CD4-positive, alpha-beta T cell (primary cell): ENCODE measurements at regions not wholly inside any gene's neighbourhood (a gene's known extent, or its start where the extent isn't known, plus 50 kb on each side); places are given as distances from the start of the nearest gene placed in this dataset.

Source experiments
- ATAC-seq: fragments of 200-7000 bp; cut with Tn5 transposase; one replicate; pipeline ENCODE4 v1.10.0; 2022; ENCODE audit warnings: mild to moderate bottlenecking; ENCODE audit not compliant: poor library complexity
- CTCF ChIA-PET: fragments of 350-600 bp; sonication (Branson Sonifier 250); formaldehyde crosslinking; loops from one replicate; lab custom pipeline; 2021; ENCODE audit warnings: antibody characterized with exemption, inconsistent platforms; lab: Charles Lee
- POLR2A ChIA-PET: fragments of 350-600 bp; sonication (Branson Sonifier 250); formaldehyde crosslinking; loops from one replicate; lab custom pipeline; 2021; ENCODE audit warnings: antibody characterized with exemption, inconsistent platforms; lab: Charles Lee
- DNase-seq, 14 experiments: peaks; one replicate each; pipeline ENCODE4 v3.0.0-alpha.2; 2013 to 2020; ENCODE audit warnings: mixed read lengths in 2 of 14
- H3K27ac ChIP-seq, 2 donors: one replicate each; pipeline versions ENCODE4 v1.5.1 to v1.7.0; 2013; ENCODE audit warnings: low read length in 2 of 2, low read depth in 1 of 2, mild to moderate bottlenecking in 1 of 2
- H3K27me3 ChIP-seq, 2 experiments: 1 replicate in 1 of 2; 2 replicates in 1 of 2; pipeline versions ENCODE4 v1.6.1 to v1.7.0; 2013; ENCODE audit warnings: low read length in 2 of 2, control low read depth in 1 of 2, mild to moderate bottlenecking in 1 of 2, moderate library complexity in 1 of 2; ENCODE audit not compliant: insufficient read depth in 2 of 2, control insufficient read depth in 1 of 2
- H3K36me3 ChIP-seq: one replicate; pipeline ENCODE4 v1.6.1; 2013; ENCODE audit warnings: low read length, control low read depth; ENCODE audit not compliant: insufficient read depth
- H3K4me1 ChIP-seq: one replicate; pipeline ENCODE4 v1.6.1; 2013; ENCODE audit warnings: low read length, control low read depth; ENCODE audit not compliant: insufficient read depth
- H3K4me3 ChIP-seq: one replicate; pipeline ENCODE4 v1.5.1; 2013; ENCODE audit warnings: mild to moderate bottlenecking, low read length, moderate library complexity
- H3K9me3 ChIP-seq, 2 experiments: 1 replicate in 1 of 2; 2 replicates in 1 of 2; pipeline versions ENCODE4 v1.6.1 to v1.7.0; 2013; ENCODE audit warnings: low read length in 2 of 2, mild to moderate bottlenecking in 2 of 2, control low read depth in 1 of 2, moderate library complexity in 1 of 2; ENCODE audit not compliant: control insufficient read depth in 1 of 2, insufficient read depth in 1 of 2
- H3K27ac Mint-ChIP-seq: one replicate; pipeline ENCODE4 v1.8.0; 2020; ENCODE audit warnings: mixed read lengths
- H3K27me3 Mint-ChIP-seq: one replicate; pipeline ENCODE4 v1.8.0; 2021; ENCODE audit warnings: mixed read lengths
- H3K36me3 Mint-ChIP-seq: one replicate; pipeline ENCODE4 v1.8.0; 2021; ENCODE audit warnings: low read depth, mixed read lengths
- H3K4me1 Mint-ChIP-seq: one replicate; pipeline ENCODE4 v1.8.0; 2021; ENCODE audit warnings: low read depth, mixed read lengths
- H3K4me3 Mint-ChIP-seq: one replicate; pipeline ENCODE4 v1.8.0; 2020; ENCODE audit warnings: mild to moderate bottlenecking, mixed read lengths
- H3K9me3 Mint-ChIP-seq: one replicate; pipeline ENCODE4 v1.8.0; 2020; ENCODE audit warnings: mixed read lengths
- intact Hi-C, 2 experiments: fragments of 100-400 bp; cut with DNase I in 1 of 2; cut with micrococcal nuclease in 1 of 2; formaldehyde crosslinking; loops; one replicate each; pipeline versions ENCODE4 v1.15.1 to v1.9.0; 2023 to 2025; cut with DNase I, micrococcal nuclease
- TF ChIP-seq, protein P1 (sequence below): fragments of 200-600 bp; IDR thresholded peaks from one replicate; pipeline ENCODE4 v1.8.0; 2022; ENCODE audit warnings: antibody characterized with exemption, mild to moderate bottlenecking

DNA sequence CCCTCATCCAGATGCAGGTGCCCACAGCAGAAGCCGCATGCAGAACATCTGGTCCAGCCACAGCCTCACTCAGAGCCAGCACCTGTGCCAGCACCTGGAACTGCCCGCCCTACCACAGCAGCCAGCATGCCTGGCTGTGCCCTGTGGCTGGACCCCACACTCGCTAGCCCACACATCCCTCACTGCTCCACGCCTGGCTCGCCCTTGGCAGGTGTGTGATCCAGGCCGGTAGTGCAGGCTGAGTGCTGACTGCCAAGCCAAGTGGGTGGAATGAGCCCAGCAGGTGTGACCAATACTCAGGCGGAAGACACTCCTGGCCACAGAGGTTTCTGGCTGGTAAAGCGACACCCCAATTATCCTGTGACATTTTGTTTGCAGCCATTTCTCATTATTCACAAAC lies 162.4 kb upstream of the ROBO1 start:
- CTCF ChIA-PET = no interaction called here
- TF ChIP-seq, protein P1, sequence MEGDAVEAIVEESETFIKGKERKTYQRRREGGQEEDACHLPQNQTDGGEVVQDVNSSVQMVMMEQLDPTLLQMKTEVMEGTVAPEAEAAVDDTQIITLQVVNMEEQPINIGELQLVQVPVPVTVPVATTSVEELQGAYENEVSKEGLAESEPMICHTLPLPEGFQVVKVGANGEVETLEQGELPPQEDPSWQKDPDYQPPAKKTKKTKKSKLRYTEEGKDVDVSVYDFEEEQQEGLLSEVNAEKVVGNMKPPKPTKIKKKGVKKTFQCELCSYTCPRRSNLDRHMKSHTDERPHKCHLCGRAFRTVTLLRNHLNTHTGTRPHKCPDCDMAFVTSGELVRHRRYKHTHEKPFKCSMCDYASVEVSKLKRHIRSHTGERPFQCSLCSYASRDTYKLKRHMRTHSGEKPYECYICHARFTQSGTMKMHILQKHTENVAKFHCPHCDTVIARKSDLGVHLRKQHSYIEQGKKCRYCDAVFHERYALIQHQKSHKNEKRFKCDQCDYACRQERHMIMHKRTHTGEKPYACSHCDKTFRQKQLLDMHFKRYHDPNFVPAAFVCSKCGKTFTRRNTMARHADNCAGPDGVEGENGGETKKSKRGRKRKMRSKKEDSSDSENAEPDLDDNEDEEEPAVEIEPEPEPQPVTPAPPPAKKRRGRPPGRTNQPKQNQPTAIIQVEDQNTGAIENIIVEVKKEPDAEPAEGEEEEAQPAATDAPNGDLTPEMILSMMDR = no peak
- Mint-ChIP-seq H3K27ac (no peak overlapping the region), H3K4me3 (no peak overlapping the region), H3K27me3 (no peaks in the 10 kb centered on the region), H3K9me3 (peaks cover 8% of the 10 kb centered on the region), H3K4me1 (no peaks in the 10 kb centered on the region), H3K36me3 (no peaks in the 10 kb centered on the region)
- Histone ChIP-seq H3K4me3 (no peak overlapping the region), H3K4me1 (no peaks in the 10 kb centered on the region), H3K36me3 (no peaks in the 10 kb centered on the region), H3K27me3 (no peaks in the 10 kb centered on the region), H3K27ac (no peak overlapping the region), H3K9me3 (peaks cover 0 to 19% of the 10 kb centered on the region in 2 experiments)
- ATAC-seq = no peak
- POLR2A ChIA-PET = no interaction called here
- intact Hi-C loops = no loop called here
- DNase-seq = peak in 1 of 14 experiments; percentile 9

DNA sequence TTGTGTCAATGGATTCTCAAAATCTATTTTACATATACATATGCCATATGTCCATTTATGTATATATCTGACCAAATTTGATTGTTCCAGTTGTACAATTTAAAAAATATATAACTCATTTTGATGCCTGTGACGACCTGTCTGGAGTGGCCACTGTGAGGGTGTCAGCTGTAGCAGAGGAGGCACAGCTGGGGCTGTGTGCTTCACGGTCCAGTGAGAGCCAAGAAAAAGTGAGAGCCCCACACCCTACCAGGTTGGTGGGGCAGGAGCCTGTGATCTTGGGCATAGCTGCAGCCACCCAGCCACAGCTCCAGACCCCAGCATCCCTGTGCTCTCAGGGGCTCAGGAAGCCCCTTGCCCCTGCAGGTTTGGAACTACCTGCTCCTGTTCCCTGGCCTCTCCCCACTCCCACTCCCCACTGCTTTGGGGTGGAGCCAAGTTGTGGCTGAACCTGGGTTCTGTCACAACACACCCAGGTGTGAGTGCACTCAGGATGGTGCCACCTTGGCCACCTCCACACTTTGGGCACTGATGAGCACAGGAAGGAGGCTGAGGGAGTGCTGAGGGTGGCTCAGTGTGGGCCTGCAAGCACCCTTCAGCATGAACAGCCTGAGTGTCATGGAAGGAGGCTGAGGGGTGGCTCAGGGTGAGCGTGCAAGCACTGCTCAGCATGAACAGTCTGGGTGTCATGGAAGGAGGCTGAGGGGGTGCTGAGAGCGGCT lies 161.1 kb upstream of the ROBO1 start:
- ChIA-PET POLR2A (no interaction called here), CTCF (no interaction called here)
- Histone ChIP-seq H3K27me3 (no peaks in the 10 kb centered on the region), H3K36me3 (no peaks in the 10 kb centered on the region), H3K27ac (no peak overlapping the region), H3K4me1 (no peaks in the 10 kb centered on the region), H3K4me3 (no peak overlapping the region), H3K9me3 (peaks cover 0 to 19% of the 10 kb centered on the region in 2 experiments)
- H3K36me3 Mint-ChIP-seq = no peaks in the 10 kb centered on the region
- H3K9me3 Mint-ChIP-seq = peaks cover 8% of the 10 kb centered on the region
- ATAC-seq (no peak), DNase-seq (no peak)
- H3K4me3 Mint-ChIP-seq = no peak overlapping the region
- H3K27me3 Mint-ChIP-seq = no peaks in the 10 kb centered on the region
- TF ChIP-seq, protein P1 = no peak
- no peaks in the 10 kb centered on the region for H3K4me1 Mint-ChIP-seq
- H3K27ac Mint-ChIP-seq = no peak overlapping the region
- intact Hi-C loops = no loop called here

GRCh38 chr3:79926522-79926921 lies 158.7 kb upstream of the ROBO1 start:
- Mint-ChIP-seq H3K27ac (no peak overlapping the region), H3K36me3 (no peaks in the 10 kb centered on the region), H3K4me3 (no peak overlapping the region), H3K9me3 (peaks cover 10% of the 10 kb centered on the region), H3K4me1 (no peaks in the 10 kb centered on the region), H3K27me3 (no peaks in the 10 kb centered on the region)
- Histone ChIP-seq H3K9me3 (peaks cover 0 to 16% of the 10 kb centered on the region in 2 experiments), H3K4me3 (no peak overlapping the region), H3K27ac (no peak overlapping the region), H3K36me3 (no peaks in the 10 kb centered on the region), H3K4me1 (no peaks in the 10 kb centered on the region), H3K27me3 (no peaks in the 10 kb centered on the region)
- TF ChIP-seq, protein P1 = no peak
- intact Hi-C loops = no loop called here
- ATAC-seq (no peak), DNase-seq (no peak)
- ChIA-PET CTCF (no interaction called here), POLR2A (no interaction called here)
